Large intestine (tissue), 3 donors: ENCODE measurements at regions not wholly inside any gene's neighbourhood (a gene's known extent, or its start where the extent isn't known, plus 50 kb on each side); places are given as distances from the start of the nearest gene placed in this dataset.

Source experiments
- DNase-seq, 2 donors: peaks; one replicate each; pipeline versions ENCODE4 v3.0.0 to v3.0.0-alpha.2; 2013
- H3K27ac ChIP-seq: one replicate; pipeline ENCODE4 v1.5.1; 2013; ENCODE audit warnings: low read length
- H3K27me3 ChIP-seq: 2 replicates; pipeline ENCODE4 v1.6.1; 2013; ENCODE audit warnings: low read length; ENCODE audit not compliant: control insufficient read depth, insufficient read depth
- H3K36me3 ChIP-seq: 2 replicates; pipeline ENCODE4 v1.6.1; 2013; ENCODE audit warnings: low read length; ENCODE audit not compliant: control insufficient read depth, insufficient read depth
- H3K4me1 ChIP-seq: one replicate; pipeline ENCODE4 v1.6.1; 2013; ENCODE audit warnings: low read length; ENCODE audit not compliant: control insufficient read depth, insufficient read depth
- H3K4me3 ChIP-seq: one replicate; pipeline ENCODE4 v1.5.1; 2013; ENCODE audit warnings: low read length
- H3K9me3 ChIP-seq: one replicate; pipeline ENCODE4 v1.6.1; 2013; ENCODE audit warnings: mild to moderate bottlenecking, low read depth, low read length, moderate library complexity; ENCODE audit not compliant: control insufficient read depth
- WGBS: methylation state at CpG from one replicate; pipeline ENCODE4 v1.1.5; 2013; ENCODE audit warnings: low lambda C conversion rate; ENCODE audit not compliant: insufficient coverage; 5-methylcytosine and 5-hydroxymethylcytosine counted together

GRCh38 chr2:71937396-71937795 is 210.3 kb downstream of the CYP26B1 start:
- Histone ChIP-seq H3K27me3 (no peaks in the 10 kb centered on the region), H3K36me3 (no peaks in the 10 kb centered on the region), H3K9me3 (no peaks in the 10 kb centered on the region), H3K4me3 (no peak overlapping the region), H3K4me1 (peaks cover 10% of the 10 kb centered on the region), H3K27ac (no peak overlapping the region)
- no CpG with 5 or more reads among the region's 1 CpG for WGBS
- no peak for DNase-seq

DNA sequence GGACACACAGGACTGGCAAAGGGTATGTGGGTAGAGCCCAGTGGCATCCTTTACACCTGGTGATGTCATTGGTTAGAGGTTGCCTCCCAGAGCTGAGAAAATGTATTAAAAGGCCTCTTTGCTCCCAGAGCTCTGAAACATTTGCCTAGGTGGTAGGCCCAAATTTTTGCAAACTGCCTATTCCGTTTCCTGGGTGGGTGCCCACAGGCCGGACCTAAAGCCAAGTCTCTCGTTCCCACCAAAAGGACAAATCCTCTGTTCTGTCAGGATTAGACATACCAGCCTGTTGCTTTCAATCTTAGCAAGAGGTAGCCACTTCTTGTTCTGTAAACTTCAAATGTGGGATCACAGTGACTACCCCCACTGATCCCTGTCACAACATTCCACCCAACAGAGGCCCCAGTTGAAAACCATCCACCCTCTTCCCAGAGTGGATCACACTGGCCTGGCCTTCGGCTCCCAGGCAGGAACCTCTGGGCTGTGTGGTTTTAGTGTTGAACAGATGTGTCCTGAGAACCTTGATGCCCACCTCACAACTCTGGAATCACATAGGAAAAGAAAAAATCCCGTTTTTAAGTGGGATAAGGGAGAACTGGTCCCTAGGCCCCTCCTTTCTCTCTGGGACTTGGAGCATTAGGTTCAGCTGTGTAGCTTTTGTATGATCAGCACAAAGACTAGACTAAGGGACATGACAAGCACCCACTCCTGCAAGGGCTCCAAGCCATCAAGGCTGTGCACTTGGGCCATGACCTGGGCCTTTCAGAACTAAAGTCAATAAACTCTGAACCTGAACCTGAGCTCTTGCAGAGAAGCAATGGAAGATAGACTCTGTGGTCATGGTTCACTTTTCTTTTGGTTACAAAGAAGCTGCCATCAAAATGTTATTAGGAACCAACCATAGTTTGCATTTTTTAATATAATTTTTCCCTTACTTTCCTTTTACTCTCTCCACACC is 211.3 kb downstream of the CYP26B1 start:
- H3K4me3 ChIP-seq = no peak overlapping the region
- WGBS = no CpG with 5 or more reads among the region's 5 CpGs
- H3K27ac ChIP-seq = no peak overlapping the region
- H3K4me1 ChIP-seq = peaks cover 10% of the 10 kb centered on the region
- H3K9me3 ChIP-seq = no peaks in the 10 kb centered on the region
- DNase-seq = no peak
- no peaks in the 10 kb centered on the region for H3K36me3 ChIP-seq
- H3K27me3 ChIP-seq = no peaks in the 10 kb centered on the region

GRCh38 chr2:71935262-71935848 is 212.3 kb downstream of the CYP26B1 start:
- no peaks in the 10 kb centered on the region for H3K9me3 ChIP-seq
- H3K4me3 ChIP-seq = no peak overlapping the region
- no peaks in the 10 kb centered on the region for H3K27me3 ChIP-seq
- no peak overlapping the region for H3K27ac ChIP-seq
- no peaks in the 10 kb centered on the region for H3K36me3 ChIP-seq
- H3K4me1 ChIP-seq = peaks cover 10% of the 10 kb centered on the region
- WGBS = 80% methylated on average over 1 of the region's 11 CpGs
- no peak for DNase-seq

DNA sequence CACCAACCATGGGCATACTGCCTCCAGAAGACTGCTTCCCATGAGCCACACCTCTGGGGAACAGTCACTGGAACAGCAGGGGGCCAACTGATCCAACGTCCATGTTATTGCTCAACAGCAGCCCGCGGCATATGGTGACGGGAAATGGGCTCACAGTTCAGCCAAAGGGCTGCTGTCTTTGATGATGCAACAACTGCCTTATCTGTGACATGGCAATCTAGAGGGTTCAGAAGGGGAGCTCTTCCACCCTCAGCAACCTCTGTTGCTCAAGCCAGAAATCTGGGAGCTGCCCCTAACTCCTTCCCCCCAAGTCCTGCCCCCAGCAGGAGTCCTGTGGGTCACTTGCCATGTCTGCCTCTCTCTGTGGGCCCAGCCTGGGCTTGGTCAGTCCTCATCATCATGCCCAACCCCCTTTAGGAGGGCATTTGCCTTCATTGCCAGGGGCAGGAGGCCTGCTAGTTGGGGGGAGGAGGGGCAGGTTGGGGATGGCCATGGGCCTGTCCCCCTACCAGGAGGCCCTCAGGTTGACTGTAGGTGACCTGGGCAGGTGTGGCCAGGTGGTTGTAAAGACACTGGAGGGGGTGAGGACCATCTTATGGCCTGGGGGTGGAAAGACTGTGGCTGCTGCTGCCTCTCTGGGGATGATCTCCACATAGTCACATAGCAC is 212.9 kb downstream of the CYP26B1 start:
- no CpG with 5 or more reads among the region's 4 CpGs for WGBS
- Histone ChIP-seq H3K4me3 (no peak overlapping the region), H3K27me3 (no peaks in the 10 kb centered on the region), H3K4me1 (peaks cover 10% of the 10 kb centered on the region), H3K9me3 (no peaks in the 10 kb centered on the region), H3K36me3 (no peaks in the 10 kb centered on the region), H3K27ac (no peak overlapping the region)
- DNase-seq = peak; percentile 40 to 64

GRCh38 chr2:71934320-71934593 is 213.4 kb downstream of the CYP26B1 start:
- H3K4me3 ChIP-seq = no peak overlapping the region
- H3K9me3 ChIP-seq = no peaks in the 10 kb centered on the region
- no peaks in the 10 kb centered on the region for H3K27me3 ChIP-seq
- H3K4me1 ChIP-seq = peaks cover 10% of the 10 kb centered on the region
- no CpG with 5 or more reads among the region's 2 CpGs for WGBS
- H3K36me3 ChIP-seq = no peaks in the 10 kb centered on the region
- H3K27ac ChIP-seq = no peak overlapping the region
- DNase-seq = no peak

GRCh38 chr2:71933467-71934319 is 214.0 kb downstream of the CYP26B1 start:
- no peaks in the 10 kb centered on the region for H3K36me3 ChIP-seq
- no CpG with 5 or more reads among the region's 8 CpGs for WGBS
- H3K27ac ChIP-seq = no peak overlapping the region
- no peaks in the 10 kb centered on the region for H3K27me3 ChIP-seq
- DNase-seq = peak; percentile 45 to 54
- H3K4me1 ChIP-seq = peaks cover 10% of the 10 kb centered on the region
- no peaks in the 10 kb centered on the region for H3K9me3 ChIP-seq
- H3K4me3 ChIP-seq = no peak overlapping the region

GRCh38 chr2:71932780-71933466 is 214.7 kb downstream of the CYP26B1 start:
- Histone ChIP-seq H3K9me3 (no peaks in the 10 kb centered on the region), H3K4me3 (no peak overlapping the region), H3K4me1 (peaks cover 10% of the 10 kb centered on the region), H3K36me3 (no peaks in the 10 kb centered on the region), H3K27me3 (no peaks in the 10 kb centered on the region), H3K27ac (no peak overlapping the region)
- DNase-seq = no peak
- WGBS = 100% methylated on average over 1 of the region's 13 CpGs

DNA sequence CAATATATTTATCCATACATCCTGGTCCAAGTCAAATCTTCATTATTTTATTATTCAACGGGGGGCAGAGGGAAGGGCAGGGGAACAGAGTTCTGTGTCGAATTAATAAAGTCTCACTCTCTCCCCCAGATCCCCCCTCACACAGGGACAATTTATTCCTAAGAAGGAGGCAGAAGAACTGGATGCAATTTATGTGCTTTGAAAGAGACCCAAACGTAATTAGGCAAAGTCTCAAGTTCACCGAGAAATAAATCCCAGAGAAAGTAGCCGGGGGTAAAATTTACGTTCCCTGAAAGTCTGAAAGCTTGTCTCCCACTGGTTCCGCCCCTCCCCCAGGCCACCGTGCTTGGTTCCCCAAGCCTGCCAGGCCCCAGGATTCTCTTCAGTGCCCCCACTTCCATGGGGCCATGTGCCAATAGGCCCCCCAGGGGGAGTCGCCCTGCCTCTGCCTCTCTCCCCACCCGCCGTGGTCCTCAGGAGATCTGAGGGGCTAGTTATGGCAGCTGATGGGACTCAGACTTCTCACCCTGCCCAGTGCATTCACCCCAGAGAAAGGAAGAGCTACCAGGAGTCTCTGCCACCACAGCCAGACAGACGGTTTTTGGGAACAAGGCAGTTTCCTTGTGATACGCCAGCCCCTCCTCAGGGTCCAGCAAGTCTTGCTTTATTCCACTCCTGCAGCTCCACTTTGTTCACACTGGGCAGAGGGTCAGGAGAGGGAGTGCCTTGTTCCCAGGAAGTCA is 215.5 kb downstream of the CYP26B1 start:
- no peaks in the 10 kb centered on the region for H3K27me3 ChIP-seq
- peaks cover 14% of the 10 kb centered on the region for H3K4me1 ChIP-seq
- DNase-seq = no peak
- no peak overlapping the region for H3K27ac ChIP-seq
- no peaks in the 10 kb centered on the region for H3K36me3 ChIP-seq
- WGBS = no CpG with 5 or more reads among the region's 13 CpGs
- no peak overlapping the region for H3K4me3 ChIP-seq
- no peaks in the 10 kb centered on the region for H3K9me3 ChIP-seq

DNA sequence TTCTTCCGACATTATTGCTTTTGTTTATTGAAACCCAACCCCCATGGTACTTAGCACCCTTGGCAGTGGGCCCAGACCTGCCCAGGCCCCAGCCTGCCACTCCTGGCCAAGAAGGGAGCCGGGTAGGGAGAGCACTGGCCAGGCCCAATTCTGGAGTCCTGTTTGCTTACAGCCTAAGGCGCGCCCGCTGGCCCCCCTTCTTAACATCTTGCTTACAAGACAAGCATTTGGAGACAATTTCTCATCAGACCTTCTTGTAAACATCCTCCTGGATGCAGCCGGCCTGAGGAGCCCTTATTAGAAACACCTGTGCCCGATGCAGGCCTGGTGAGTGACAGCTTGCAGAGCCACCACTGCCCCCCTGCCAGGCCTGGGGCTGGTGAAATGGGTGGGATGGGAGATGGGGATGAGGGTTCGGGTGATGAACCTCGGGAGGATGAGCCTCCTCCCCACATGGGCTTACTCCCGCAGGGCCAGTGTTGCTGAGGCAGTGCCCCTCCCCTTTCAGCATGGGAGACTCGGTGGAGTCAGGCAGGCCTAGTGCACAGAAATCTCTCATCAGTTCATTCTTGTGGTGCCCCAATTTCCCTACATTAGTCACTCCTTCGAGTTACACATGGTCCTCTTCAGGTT is 217.5 kb downstream of the CYP26B1 start:
- Histone ChIP-seq H3K9me3 (no peaks in the 10 kb centered on the region), H3K36me3 (no peaks in the 10 kb centered on the region), H3K4me1 (peaks cover 33% of the 10 kb centered on the region), H3K27ac (no peak overlapping the region), H3K4me3 (no peak overlapping the region), H3K27me3 (no peaks in the 10 kb centered on the region)
- DNase-seq = peak in 1 of 2 donors; percentile 27
- WGBS = no CpG with 5 or more reads among the region's 12 CpGs
